G401 (cell line): ENCODE measurements at regions not wholly inside any gene's neighbourhood (a gene's known extent, or its start where the extent isn't known, plus 50 kb on each side); places are given as distances from the start of the nearest gene placed in this dataset.

ENCODE experiments used
- DNase-seq: peaks from one replicate; pipeline ENCODE4 v3.0.0-alpha.2; 2015; ENCODE audit warnings: low spot score
- in situ Hi-C: cut with HindIII; loops from 2 replicates; pipeline ENCODE4 v1.10.0; 2016; ENCODE audit warnings: low sequenced_read_pairs, mixed read lengths

GRCh38 chr4:54539500-54540029 lies 118.2 kb upstream of the KIT start:
- in situ Hi-C loops, result no loop called here
- peak; percentile 2 for DNase-seq

- in situ Hi-C loops, result no loop called here
- no peak for DNase-seq
Measured at GRCh38 chr4:54540931-54541330, 116.8 kb upstream of the KIT start.

GRCh38 chr4:54541426-54542118 lies 116.2 kb upstream of the KIT start:
- no peak for DNase-seq
- in situ Hi-C loops, result no loop called here

- in situ Hi-C loops, result no loop called here
- DNase-seq, result no peak
Measured at GRCh38 chr4:54542119-54542438, 115.7 kb upstream of the KIT start.

- in situ Hi-C loops, result no loop called here
- DNase-seq, result no peak
Measured at GRCh38 chr4:54542540-54543041, 115.2 kb upstream of the KIT start.

- no peak for DNase-seq
- in situ Hi-C loops, result no loop called here
Measured at GRCh38 chr4:54543088-54543795, 114.5 kb upstream of the KIT start.

GRCh38 chr4:54545663-54546424 lies 111.9 kb upstream of the KIT start:
- DNase-seq, result no peak
- in situ Hi-C loops, result loop anchor here (5.0 kb wide), 1 partner anchor 66 kb away; no protein-coding TSS in a partner anchor

- in situ Hi-C loops, result loop anchor here (5.0 kb wide), 1 partner anchor 65 kb away; no protein-coding TSS in a partner anchor
- DNase-seq, result no peak
Measured at GRCh38 chr4:54547299-54548097, 110.3 kb upstream of the KIT start.

GRCh38 chr4:54548098-54548620 lies 109.6 kb upstream of the KIT start:
- DNase-seq, result no peak
- in situ Hi-C loops, result loop anchor here (5.0 kb wide), 1 partner anchor 64 kb away; no protein-coding TSS in a partner anchor

GRCh38 chr4:54548831-54549460 lies 108.8 kb upstream of the KIT start:
- DNase-seq, result no peak
- in situ Hi-C loops, result loop anchor here (5.0 kb wide), 1 partner anchor 63 kb away; no protein-coding TSS in a partner anchor

GRCh38 chr4:54550395-54551171 lies 107.2 kb upstream of the KIT start:
- no peak for DNase-seq
- in situ Hi-C loops, result no loop called here

- DNase-seq, result no peak
- in situ Hi-C loops, result no loop called here
Measured at GRCh38 chr4:54553001-54553400, 104.8 kb upstream of the KIT start.

GRCh38 chr4:54554339-54554990 lies 103.3 kb upstream of the KIT start:
- no peak for DNase-seq
- in situ Hi-C loops, result no loop called here

- in situ Hi-C loops, result no loop called here
Measured at GRCh38 chr4:54556051-54556450, 101.7 kb upstream of the KIT start.

GRCh38 chr4:54556587-54556986 lies 101.2 kb upstream of the KIT start:
- DNase-seq, result no peak
- in situ Hi-C loops, result no loop called here

More at GRCh38 chr4:54556051-54556450, 101.7 kb upstream of the KIT start:
- DNase-seq, result no peak

GRCh38 chr4:54558889-54559677 lies 98.7 kb upstream of the KIT start:
- in situ Hi-C loops, result no loop called here
- DNase-seq, result no peak
